ENCODE measurements at regions not wholly inside any gene's neighbourhood (a gene's known extent, or its start where the extent isn't known, plus 50 kb on each side); places are given as distances from the start of the nearest gene placed in this dataset.

- no peak for DNase-seq
Measured at GRCh38 chr11:80532633-80533232, 1091.9 kb upstream of the TENM4 start.

- no peak for DNase-seq
Measured at GRCh38 chr11:80529726-80530125, 1088.9 kb upstream of the TENM4 start.

- no peak for DNase-seq
Measured at GRCh38 chr11:80525663-80526405, 1085.0 kb upstream of the TENM4 start.

GRCh38 chr11:80524349-80524748 lies 1083.5 kb upstream of the TENM4 start:
- no peak for DNase-seq

GRCh38 chr11:80523057-80523456 lies 1082.2 kb upstream of the TENM4 start:
- DNase-seq = no peak

- no peak for DNase-seq
Measured at GRCh38 chr11:80521592-80521991, 1080.8 kb upstream of the TENM4 start.

GRCh38 chr11:80520507-80520887 lies 1079.7 kb upstream of the TENM4 start:
- DNase-seq = no peak

- DNase-seq = no peak
Measured at GRCh38 chr11:80519596-80520506, 1079.0 kb upstream of the TENM4 start.

GRCh38 chr11:80517701-80518100 lies 1076.9 kb upstream of the TENM4 start:
- no peak for DNase-seq

GRCh38 chr11:80515097-80515496 lies 1074.3 kb upstream of the TENM4 start:
- no peak for DNase-seq

GRCh38 chr11:80512491-80512890 lies 1071.7 kb upstream of the TENM4 start:
- DNase-seq = no peak

- no peak for DNase-seq
Measured at GRCh38 chr11:80505771-80506170, 1064.9 kb upstream of the TENM4 start.

- DNase-seq = no peak
Measured at GRCh38 chr11:80503990-80504389, 1063.2 kb upstream of the TENM4 start.

- no peak for DNase-seq
Measured at GRCh38 chr11:80502511-80502910, 1061.7 kb upstream of the TENM4 start.

- no peak for DNase-seq
Measured at GRCh38 chr11:80495116-80495515, 1054.3 kb upstream of the TENM4 start.

- DNase-seq = no peak
Measured at GRCh38 chr11:80487952-80488351, 1047.1 kb upstream of the TENM4 start.

- DNase-seq = no peak
Measured at GRCh38 chr11:80486678-80487077, 1045.8 kb upstream of the TENM4 start.

- DNase-seq = no peak
Measured at GRCh38 chr11:80477178-80477577, 1036.3 kb upstream of the TENM4 start.

GRCh38 chr11:80473562-80473961 lies 1032.7 kb upstream of the TENM4 start:
- DNase-seq = no peak

- DNase-seq = no peak
Measured at GRCh38 chr11:80469871-80470270, 1029.0 kb upstream of the TENM4 start.

GRCh38 chr11:80466570-80466969 lies 1025.7 kb upstream of the TENM4 start:
- DNase-seq = no peak

GRCh38 chr11:80462211-80462610 lies 1021.4 kb upstream of the TENM4 start:
- DNase-seq = no peak

- DNase-seq = no peak
Measured at GRCh38 chr11:80458376-80458775, 1017.5 kb upstream of the TENM4 start.

- no peak for DNase-seq
Measured at GRCh38 chr11:80457823-80458222, 1017.0 kb upstream of the TENM4 start.

All from CD4-positive, alpha-beta T cell treated with Interleukin-4 for 1 hour (primary cell).